ENCODE measurements at regions not wholly inside any gene's neighbourhood (a gene's known extent, or its start where the extent isn't known, plus 50 kb on each side); places are given as distances from the start of the nearest gene placed in this dataset.

DNA sequence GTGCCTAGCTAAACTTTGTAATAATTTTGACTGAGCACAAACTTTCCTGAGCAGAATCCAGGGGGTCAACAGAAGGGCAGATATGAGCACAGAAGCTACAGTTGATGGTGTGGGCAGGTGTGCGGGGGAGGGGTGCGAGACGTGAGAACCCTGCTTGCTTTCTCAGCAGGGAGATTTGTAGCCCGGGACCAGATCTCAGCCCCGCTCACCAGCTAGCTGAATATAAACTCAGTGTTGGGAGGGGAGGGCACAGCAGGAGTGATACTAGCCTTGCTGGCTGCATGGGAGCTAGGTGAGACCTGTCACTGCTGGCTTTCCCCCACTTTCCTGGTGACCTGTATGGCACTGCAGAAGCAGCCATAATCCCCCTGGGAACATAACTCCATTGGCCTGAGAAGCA, 83.4 kb downstream of the CLDN1 start:
- TF ChIP-seq, protein P1, sequence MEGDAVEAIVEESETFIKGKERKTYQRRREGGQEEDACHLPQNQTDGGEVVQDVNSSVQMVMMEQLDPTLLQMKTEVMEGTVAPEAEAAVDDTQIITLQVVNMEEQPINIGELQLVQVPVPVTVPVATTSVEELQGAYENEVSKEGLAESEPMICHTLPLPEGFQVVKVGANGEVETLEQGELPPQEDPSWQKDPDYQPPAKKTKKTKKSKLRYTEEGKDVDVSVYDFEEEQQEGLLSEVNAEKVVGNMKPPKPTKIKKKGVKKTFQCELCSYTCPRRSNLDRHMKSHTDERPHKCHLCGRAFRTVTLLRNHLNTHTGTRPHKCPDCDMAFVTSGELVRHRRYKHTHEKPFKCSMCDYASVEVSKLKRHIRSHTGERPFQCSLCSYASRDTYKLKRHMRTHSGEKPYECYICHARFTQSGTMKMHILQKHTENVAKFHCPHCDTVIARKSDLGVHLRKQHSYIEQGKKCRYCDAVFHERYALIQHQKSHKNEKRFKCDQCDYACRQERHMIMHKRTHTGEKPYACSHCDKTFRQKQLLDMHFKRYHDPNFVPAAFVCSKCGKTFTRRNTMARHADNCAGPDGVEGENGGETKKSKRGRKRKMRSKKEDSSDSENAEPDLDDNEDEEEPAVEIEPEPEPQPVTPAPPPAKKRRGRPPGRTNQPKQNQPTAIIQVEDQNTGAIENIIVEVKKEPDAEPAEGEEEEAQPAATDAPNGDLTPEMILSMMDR (IDR thresholded peaks at IDR 0.05; ENCODE audit: low read length), result no peak
- TF ChIP-seq EZH2 (IDR thresholded peaks at IDR 0.05; ENCODE audit: borderline replicate concordance, low read length), result no peak

Measured in OCI-LY1 (cell line).